Mammary epithelial cell (primary cell): ENCODE measurements at regions not wholly inside any gene's neighbourhood (a gene's known extent, or its start where the extent isn't known, plus 50 kb on each side); places are given as distances from the start of the nearest gene placed in this dataset.

Experiments used
- CTCF ChIP-seq, 2 donors: IDR thresholded peaks in 1 of 2; conservative IDR thresholded peaks in 1 of 2; 2 replicates each; pipeline ENCODE4 v1.5.1; 2011 to 2012; ENCODE audit warnings: inconsistent platforms in 2 of 2, low read length in 2 of 2, mild to moderate bottlenecking in 2 of 2, control low read depth in 1 of 2, low read depth in 1 of 2; ENCODE audit not compliant: insufficient read depth in 1 of 2; ENCODE audit errors: extremely low read depth in 1 of 2
- EZH2 ChIP-seq: IDR thresholded peaks from 2 replicates; pipeline ENCODE4 v1.6.1; 2012; ENCODE audit warnings: low read length, inconsistent platforms, borderline replicate concordance

- TF ChIP-seq CTCF (conservative IDR thresholded peaks at IDR 0.05 in 1 of 2, IDR thresholded peaks at IDR 0.05 in 1 of 2; ENCODE audit: extremely low read depth in 1 of 2, insufficient read depth in 1 of 2, low read depth in 1 of 2, low read length in 2 of 2) (no peak), EZH2 (no peak)
Observed at GRCh38 chr2:67221266-67221665, 175.9 kb upstream of the ETAA1 start.
